Fibroblast of mammary gland (primary cell): ENCODE measurements at regions not wholly inside any gene's neighbourhood (a gene's known extent, or its start where the extent isn't known, plus 50 kb on each side); places are given as distances from the start of the nearest gene placed in this dataset.

ENCODE experiments used
- DNase-seq: peaks from one replicate; pipeline ENCODE4 v3.0.0-alpha.2; 2010; ENCODE audit warnings: low read depth
- H3K4me3 ChIP-seq: 2 replicates; pipeline ENCODE4 v1.5.1; 2011; ENCODE audit warnings: low read depth, mild to moderate bottlenecking, low read length, moderate library complexity; ENCODE audit not compliant: control insufficient read depth
- CTCF ChIP-seq: conservative IDR thresholded peaks from 2 replicates; pipeline ENCODE4 v1.5.1; 2011; ENCODE audit warnings: low read depth, low read length, inconsistent platforms; ENCODE audit not compliant: control insufficient read depth, insufficient read depth

DNA sequence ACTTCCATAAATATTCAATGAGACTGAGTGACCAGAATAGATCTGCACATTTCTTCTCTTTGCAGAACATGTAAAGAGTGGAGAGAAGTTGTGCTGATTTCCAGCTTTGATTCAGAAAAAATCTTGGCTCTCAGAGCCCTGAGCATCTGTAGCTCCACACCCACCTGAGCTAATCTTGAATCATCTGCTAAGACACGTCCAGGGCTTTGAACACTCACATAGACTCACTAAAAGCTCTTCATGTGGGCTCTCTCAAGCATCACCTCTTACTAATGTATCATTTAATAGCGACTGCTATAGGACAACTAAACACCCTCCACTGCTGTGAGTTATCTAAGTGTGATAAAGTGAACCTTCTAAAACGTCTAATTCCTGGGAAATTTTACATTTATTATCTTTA is 147.7 kb upstream of the GRIA3 start:
- DNase-seq, result no peak
- no peak overlapping the region for H3K4me3 ChIP-seq
- TF ChIP-seq CTCF, result no peak

DNA sequence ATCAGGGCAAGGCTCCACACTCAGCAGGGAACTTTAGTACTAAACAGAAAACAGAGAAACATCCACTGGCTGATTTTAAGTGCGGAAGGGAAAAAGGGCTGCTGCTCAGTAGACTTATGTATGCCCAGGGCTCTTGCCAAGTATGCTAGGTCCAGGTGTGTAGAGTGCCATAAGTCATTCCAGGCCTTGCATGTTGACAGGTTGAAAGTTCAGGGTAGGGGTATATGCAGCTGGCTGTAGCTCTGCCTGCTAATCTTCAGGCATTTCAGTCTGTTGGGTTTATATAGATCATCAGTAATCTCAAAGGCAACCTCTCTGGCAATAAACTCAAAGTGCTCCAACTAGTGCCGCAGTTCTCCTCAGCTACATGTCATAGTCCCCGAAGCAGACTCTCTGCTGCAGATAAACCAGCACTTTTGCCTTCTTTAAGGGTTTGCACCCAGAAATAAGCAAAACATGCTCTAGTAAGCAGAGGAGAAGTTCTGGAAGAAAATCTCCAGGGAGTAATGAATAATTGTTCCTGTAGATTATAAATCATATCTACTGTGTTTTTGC is 134.9 kb upstream of the GRIA3 start:
- no peak for TF ChIP-seq CTCF
- no peak for DNase-seq

GRCh38 chrX:123060986-123061385 is 123.1 kb upstream of the GRIA3 start:
- TF ChIP-seq CTCF, result no peak
- no peak overlapping the region for H3K4me3 ChIP-seq
- no peak for DNase-seq

More for the DNA sequence above, 134.9 kb upstream of the GRIA3 start:
- H3K4me3 ChIP-seq, result no peak overlapping the region

- TF ChIP-seq CTCF, result no peak
- no peak overlapping the region for H3K4me3 ChIP-seq
Measured at GRCh38 chrX:123064053-123064452, 120.0 kb upstream of the GRIA3 start.

GRCh38 chrX:123072686-123073385 is 111.2 kb upstream of the GRIA3 start:
- TF ChIP-seq CTCF, result no peak
- H3K4me3 ChIP-seq, result no peak overlapping the region
- no peak for DNase-seq

More at GRCh38 chrX:123064053-123064452, 120.0 kb upstream of the GRIA3 start:
- DNase-seq, result no peak

GRCh38 chrX:123075947-123076561 is 108.0 kb upstream of the GRIA3 start:
- no peak overlapping the region for H3K4me3 ChIP-seq
- no peak for TF ChIP-seq CTCF

More at GRCh38 chrX:123075947-123076561, 108.0 kb upstream of the GRIA3 start:
- no peak for DNase-seq
